ENCODE measurements at regions not wholly inside any gene's neighbourhood (a gene's known extent, or its start where the extent isn't known, plus 50 kb on each side); places are given as distances from the start of the nearest gene placed in this dataset.

- TF ChIP-seq, protein P1, sequence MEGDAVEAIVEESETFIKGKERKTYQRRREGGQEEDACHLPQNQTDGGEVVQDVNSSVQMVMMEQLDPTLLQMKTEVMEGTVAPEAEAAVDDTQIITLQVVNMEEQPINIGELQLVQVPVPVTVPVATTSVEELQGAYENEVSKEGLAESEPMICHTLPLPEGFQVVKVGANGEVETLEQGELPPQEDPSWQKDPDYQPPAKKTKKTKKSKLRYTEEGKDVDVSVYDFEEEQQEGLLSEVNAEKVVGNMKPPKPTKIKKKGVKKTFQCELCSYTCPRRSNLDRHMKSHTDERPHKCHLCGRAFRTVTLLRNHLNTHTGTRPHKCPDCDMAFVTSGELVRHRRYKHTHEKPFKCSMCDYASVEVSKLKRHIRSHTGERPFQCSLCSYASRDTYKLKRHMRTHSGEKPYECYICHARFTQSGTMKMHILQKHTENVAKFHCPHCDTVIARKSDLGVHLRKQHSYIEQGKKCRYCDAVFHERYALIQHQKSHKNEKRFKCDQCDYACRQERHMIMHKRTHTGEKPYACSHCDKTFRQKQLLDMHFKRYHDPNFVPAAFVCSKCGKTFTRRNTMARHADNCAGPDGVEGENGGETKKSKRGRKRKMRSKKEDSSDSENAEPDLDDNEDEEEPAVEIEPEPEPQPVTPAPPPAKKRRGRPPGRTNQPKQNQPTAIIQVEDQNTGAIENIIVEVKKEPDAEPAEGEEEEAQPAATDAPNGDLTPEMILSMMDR (IDR thresholded peaks at IDR 0.05; ENCODE audit: low read depth, low read length, missing input control) = no peak
- TF ChIP-seq RAD21 (IDR thresholded peaks at IDR 0.05) (no peak), REST (IDR thresholded peaks at IDR 0.05) (no peak), SP1 (IDR thresholded peaks at IDR 0.05) (no peak), FOXA2 (IDR thresholded peaks at IDR 0.05) (no peak), MAX (IDR thresholded peaks at IDR 0.05) (no peak), ATF3 (IDR thresholded peaks at IDR 0.05) (no peak), YY1 (IDR thresholded peaks at IDR 0.05) (no peak), FOXA1 (IDR thresholded peaks at IDR 0.05) (no peak), EGR1 (IDR thresholded peaks at IDR 0.05; ENCODE audit: low read depth in 2 of 2) (no peak), TAF1 (conservative IDR thresholded peaks at IDR 0.05) (no peak), RXRA (IDR thresholded peaks at IDR 0.05) (no peak)
Measured at GRCh38 chr5:114700823-114701222, 339.0 kb downstream of the KCNN2 start.

Data from liver (tissue), 3 donors.